Muscle of arm (tissue), 1 donor: ENCODE measurements at regions not wholly inside any gene's neighbourhood (a gene's known extent, or its start where the extent isn't known, plus 50 kb on each side); places are given as distances from the start of the nearest gene placed in this dataset.
"Not testable (repeated sequence)": the region's sequence is repeated elsewhere in the genome, so short reads cannot be mapped to it uniquely, and the experiment has no call there.

Experiments
- DNase-seq: peaks from one replicate; pipeline ENCODE4 v3.0.0-alpha.2; 2013

DNA sequence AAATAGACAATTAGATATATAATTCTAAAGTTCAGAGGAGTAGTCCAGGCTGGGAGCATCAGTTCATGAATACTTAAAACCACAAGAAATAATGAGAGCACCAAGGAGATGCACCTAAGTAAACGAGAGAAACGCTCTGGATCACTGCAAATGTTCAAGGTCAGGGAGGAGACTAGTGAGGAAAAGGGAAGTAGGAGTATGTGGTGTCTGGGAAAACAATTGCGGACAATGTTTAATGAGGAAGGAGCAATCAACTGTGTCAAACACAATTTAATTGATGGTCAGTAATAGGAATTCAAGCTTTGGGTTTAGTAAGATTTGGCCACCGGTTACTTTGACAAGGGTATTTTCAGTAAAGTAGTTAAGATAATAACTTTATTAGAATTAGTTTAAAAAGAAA is 652.2 kb downstream of the DACH1 start:
- DNase-seq, result no peak

GRCh38 chr13:71214357-71214756 is 652.6 kb downstream of the DACH1 start:
- DNase-seq, result no peak

- no peak for DNase-seq
Observed at GRCh38 chr13:71213252-71213821, 653.7 kb downstream of the DACH1 start.

DNA sequence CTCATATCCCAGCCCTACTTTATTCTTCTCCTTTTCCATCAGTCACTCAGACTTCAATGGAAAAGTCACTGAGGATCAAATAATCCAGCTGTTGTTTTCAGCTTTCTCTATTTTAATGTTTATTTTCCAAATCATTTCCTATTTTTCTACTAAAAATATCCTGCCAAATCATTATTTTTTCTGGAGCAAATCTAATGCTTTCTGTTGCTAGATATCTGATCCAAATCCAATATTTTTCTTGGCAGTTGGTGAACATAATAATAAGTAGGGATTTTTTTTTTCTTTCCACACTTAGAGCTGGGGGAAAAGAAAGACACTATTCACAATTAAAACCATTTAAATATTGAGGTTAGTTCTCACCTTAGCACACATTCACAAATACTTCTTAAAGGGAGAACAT is 656.1 kb downstream of the DACH1 start:
- DNase-seq, result peak; percentile 37

- no peak for DNase-seq
Observed at GRCh38 chr13:71209217-71209616, 657.8 kb downstream of the DACH1 start.

- not testable (repeated sequence) for DNase-seq
Observed at GRCh38 chr13:71184583-71184982, 682.4 kb downstream of the DACH1 start.

- not testable (repeated sequence) for DNase-seq
Observed at GRCh38 chr13:71183352-71183751, 683.7 kb downstream of the DACH1 start.

DNA sequence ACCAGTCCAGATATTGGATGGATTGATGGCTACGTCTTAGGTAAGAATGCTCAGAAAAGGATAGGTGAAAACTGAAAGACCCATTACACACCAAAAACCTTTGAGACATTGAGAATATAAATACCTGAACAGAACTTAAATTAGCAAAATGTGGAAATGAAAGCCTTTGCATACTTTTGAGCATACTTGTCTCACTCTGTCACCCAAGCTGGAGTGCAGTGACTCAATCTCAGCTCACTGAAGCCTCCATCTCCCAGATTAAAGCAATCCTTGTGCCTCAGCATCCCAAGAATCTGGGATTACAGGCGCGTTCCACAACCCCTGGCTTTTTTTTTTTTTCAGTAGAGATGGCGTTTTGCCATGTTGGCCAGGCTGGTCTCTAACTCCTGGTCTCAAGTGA is 695.3 kb downstream of the DACH1 start:
- no peak for DNase-seq

DNA sequence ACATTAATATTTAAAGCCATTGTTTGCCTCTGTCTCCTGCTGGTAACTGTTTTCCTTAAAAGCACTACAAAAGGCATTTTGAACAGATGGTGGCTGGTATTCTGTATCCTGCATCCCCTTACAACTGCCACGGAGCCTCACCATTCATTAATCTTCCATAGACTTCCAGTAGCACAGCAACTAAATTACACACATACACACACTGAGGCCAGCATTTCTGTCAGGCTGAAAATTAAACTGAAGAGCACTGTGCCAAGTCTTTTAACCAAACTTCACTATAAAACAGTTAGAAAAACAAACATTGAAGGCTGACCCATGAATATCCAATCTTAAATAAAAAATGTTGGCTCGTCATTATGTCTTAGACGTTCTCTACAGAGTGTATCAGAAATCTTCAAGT is 697.8 kb downstream of the DACH1 start:
- no peak for DNase-seq

DNA sequence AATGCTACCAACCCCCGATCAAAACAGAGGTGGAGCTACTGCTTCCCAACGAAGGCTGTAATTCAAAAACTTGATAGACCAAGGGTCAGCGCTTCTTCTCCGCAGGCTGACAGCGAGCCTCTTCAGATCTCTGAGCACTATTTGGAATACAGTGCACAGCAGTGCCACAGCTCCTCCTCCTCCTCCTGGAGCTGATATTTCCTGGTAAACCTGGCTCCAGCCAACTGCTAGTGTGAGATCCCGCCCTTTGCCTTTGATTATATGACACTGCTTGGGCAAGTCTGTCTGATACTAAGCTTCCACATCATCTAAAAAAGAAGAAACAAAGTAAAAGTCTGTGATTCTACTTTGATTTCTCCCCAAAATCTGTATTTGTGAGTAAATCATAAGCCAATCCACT is 710.5 kb downstream of the DACH1 start:
- no peak for DNase-seq

- DNase-seq, result no peak
Observed at GRCh38 chr13:71149498-71150363, 717.3 kb downstream of the DACH1 start.

DNA sequence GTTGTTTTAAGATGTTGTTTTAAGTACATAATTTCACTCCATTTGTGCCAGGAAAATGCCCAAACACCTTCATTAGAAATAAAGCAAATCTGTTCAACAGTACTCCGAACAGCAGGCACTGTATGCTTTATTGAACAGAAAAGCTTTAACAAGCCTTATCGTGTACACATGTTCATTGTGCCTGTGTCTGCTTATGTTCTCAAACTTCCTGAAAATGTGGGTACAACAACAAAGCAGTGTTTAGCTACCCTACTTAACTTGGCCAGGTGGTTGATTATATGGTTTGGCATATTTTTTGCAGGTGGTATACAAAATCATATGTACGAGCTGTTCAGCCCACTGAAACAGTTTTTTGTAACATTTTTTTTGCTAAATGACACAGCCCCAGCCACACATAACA is 718.0 kb downstream of the DACH1 start:
- DNase-seq, result no peak

- DNase-seq, result no peak
Observed at GRCh38 chr13:71148396-71148795, 718.6 kb downstream of the DACH1 start.

DNA sequence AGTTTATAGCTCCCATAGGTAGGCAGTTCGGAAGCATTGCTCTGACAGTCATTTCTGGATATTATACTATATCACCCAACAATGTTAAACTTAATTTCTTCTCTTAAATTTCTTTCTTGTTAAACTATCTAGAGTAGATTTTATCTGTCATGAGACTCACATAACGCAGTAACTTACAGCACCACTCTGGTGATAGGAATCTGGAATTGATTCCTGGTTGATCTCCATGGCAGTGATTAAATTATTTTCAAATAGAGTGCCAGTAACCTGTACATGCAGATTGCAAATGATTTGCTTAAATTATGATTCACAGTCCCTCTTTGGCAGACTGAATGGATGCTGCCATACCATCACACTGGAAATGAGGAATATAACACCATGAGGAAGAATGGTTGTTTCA is 722.1 kb downstream of the DACH1 start:
- no peak for DNase-seq

GRCh38 chr13:71137101-71137500 is 729.9 kb downstream of the DACH1 start:
- no peak for DNase-seq

DNA sequence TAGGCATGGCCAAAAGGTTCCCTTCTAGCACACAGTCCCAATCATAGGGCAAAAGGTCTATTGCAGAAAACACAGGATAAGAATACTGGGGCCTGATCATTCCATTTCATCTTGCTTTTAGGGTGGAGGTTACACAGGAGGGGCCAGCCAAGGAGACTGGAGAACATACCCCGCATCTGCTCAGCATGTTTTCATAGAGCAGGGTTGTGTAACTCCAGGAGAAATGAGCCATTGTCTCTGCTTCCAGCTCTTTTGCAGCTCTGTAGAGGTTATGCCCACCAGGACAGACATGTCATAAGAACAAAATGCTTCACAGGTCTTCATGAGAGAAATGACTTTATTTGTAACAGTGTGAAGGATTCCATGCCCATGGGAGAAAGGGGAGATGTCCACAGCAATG is 742.8 kb downstream of the DACH1 start:
- no peak for DNase-seq

- DNase-seq, result no peak
Observed at GRCh38 chr13:71118779-71119364, 748.1 kb downstream of the DACH1 start.

DNA sequence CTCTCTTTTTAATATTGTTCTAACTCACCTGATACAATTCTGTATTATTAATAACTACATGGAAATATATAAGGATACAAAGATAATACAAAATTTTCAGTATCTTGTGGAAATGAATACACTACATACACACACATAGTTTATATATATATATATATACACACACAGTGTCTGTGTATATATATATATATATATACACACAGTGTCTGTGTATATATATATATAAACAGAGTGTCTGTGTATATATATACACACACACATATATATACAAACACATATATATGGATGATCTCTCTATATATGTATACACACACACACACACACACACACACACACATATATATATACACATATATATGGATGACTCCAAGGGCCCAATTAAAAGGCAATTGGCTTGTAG is 749.1 kb downstream of the DACH1 start:
- DNase-seq, result no peak

GRCh38 chr13:71115301-71115700 is 751.7 kb downstream of the DACH1 start:
- no peak for DNase-seq

DNA sequence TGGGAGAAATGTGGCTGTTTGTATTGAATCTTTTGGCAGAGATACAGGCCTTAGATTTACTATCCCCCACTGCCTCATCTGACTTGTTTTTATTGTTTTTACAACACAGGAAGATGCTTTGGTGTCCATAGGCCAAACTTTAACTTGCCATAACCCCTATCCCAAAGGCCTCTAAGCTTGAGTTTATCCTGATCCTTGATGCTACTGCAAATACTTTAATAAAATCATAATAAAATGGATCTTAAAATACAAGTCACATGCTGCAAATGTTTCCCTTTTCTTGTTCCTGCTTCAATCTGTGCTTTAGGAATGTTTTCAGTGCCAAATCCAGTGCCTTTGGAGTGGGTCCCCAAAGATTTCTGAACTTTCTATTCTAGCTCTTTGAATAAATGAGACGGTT is 770.6 kb downstream of the DACH1 start:
- peak; percentile 57 for DNase-seq

DNA sequence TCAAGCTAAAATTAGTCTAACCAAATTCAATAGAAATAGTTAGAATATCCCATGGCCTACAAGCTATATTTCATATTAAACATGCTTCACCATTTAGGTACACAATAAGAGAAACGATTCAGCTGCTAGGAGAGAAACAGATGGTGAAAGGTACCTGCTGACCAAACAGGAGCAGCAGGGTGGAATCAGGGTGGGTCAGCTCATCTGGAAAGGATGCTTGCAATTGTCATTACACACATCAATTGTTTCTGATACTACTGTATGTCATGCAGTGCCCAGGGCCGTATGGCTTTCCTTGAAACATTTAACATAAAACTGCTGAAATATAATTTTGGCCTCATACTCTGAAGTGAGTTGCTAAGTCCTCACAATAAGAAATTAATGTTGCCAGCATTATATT is 776.0 kb downstream of the DACH1 start:
- DNase-seq, result no peak

DNA sequence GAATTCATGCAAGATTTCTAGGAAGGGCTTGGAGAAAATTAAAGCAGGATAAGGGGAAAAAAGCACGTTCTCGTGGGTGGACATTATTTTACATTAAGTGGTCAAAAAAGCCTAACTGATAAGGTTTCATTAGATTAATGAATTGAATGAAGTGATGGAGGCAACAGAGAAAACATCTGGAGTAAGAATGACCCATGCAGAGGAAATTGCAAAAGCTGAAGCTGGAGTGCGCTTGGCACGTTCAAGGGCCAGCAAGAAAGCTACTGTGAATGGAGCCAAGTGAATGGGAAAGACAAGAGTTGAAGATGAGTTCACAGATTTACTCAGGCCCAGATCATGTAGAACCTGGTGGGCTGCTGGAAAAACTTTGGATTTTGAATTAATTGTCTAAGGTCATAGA is 777.9 kb downstream of the DACH1 start:
- peak; percentile 25 for DNase-seq

- no peak for DNase-seq
Observed at GRCh38 chr13:71087432-71087831, 779.6 kb downstream of the DACH1 start.
